HepG2 (cell line): ENCODE measurements at regions not wholly inside any gene's neighbourhood (a gene's known extent, or its start where the extent isn't known, plus 50 kb on each side); places are given as distances from the start of the nearest gene placed in this dataset.

Source experiments
- ATAC-seq: fragments of 200-7000 bp; cut with Tn5 transposase; 3 replicates; pipeline ENCODE4 v1.9.1; 2020; ENCODE audit warnings: mild to moderate bottlenecking, moderate library complexity
- BruUV-seq: library from RNA; stranded (reverse); fragments of 400-500 nt; replicated peaks from 2 replicates; lab custom pipeline; 2021; lab: Mats Ljungman, UMichigan
- CTCF ChIA-PET: fragments of 300-600 bp; formaldehyde crosslinking; extraction: SDS; loops from one replicate; lab custom pipeline; 2021; ENCODE audit warnings: low total read pairs, inconsistent platforms, low intra/inter-chr PET ratio; lab: Yijun Ruan, JAX
- POLR2A ChIA-PET: fragments of 350-600 bp; sonication (Branson Sonifier 250); formaldehyde crosslinking; loops from one replicate; lab custom pipeline; 2020; ENCODE audit warnings: antibody characterized with exemption, inconsistent platforms; lab: Yijun Ruan, JAX
- DNase-seq: peaks from one replicate; pipeline ENCODE4 v3.0.0-alpha.2; 2015; ENCODE audit warnings: low spot score
- FAIRE-seq: peaks from 3 replicates; lab custom pipeline; 2011; peaks lifted over from hg19 to GRCh38; lab: Jason Lieb, UNC
- H2AFZ ChIP-seq: one replicate; pipeline ENCODE4 v1.6.1; 2011; ENCODE audit warnings: low read length, inconsistent platforms
- H3K27ac ChIP-seq: fragments of 300-600 bp; 3 replicates; pipeline ENCODE4 v1.8.0; 2011; ENCODE audit warnings: mixed run types, mild to moderate bottlenecking, mixed read lengths, low read length, inconsistent platforms; ENCODE audit not compliant: insufficient read depth; ENCODE audit errors: extremely low read length
- H3K27me3 ChIP-seq, 2 experiments: fragments of 200-600 bp in 1 of 2; 2 replicates in 1 of 2; 3 replicates in 1 of 2; pipeline versions ENCODE4 v1.6.0 to v1.8.0; 2011; ENCODE audit warnings: low read length in 2 of 2, mild to moderate bottlenecking in 2 of 2, moderate library complexity in 2 of 2, inconsistent platforms in 1 of 2; ENCODE audit not compliant: insufficient read depth in 2 of 2, control insufficient read depth in 1 of 2
- H3K36me3 ChIP-seq, 2 experiments: fragments of 200-600 bp in 1 of 2; replicated peaks in 1 of 2; 2 replicates in 1 of 2; 3 replicates in 1 of 2; pipeline versions ENCODE4 v1.5.1 to v1.8.0; 2011; ENCODE audit warnings: low read length in 2 of 2, inconsistent platforms in 1 of 2; ENCODE audit not compliant: insufficient read depth in 2 of 2, control insufficient read depth in 1 of 2
- H3K4me1 ChIP-seq: 2 replicates; pipeline ENCODE4 v1.5.1; 2012; ENCODE audit warnings: low read length, inconsistent platforms; ENCODE audit not compliant: insufficient read depth
- H3K4me2 ChIP-seq: 2 replicates; pipeline ENCODE4 v1.6.0; 2011; ENCODE audit warnings: low read depth, low read length, inconsistent platforms
- H3K4me3 ChIP-seq, 3 experiments: fragments of 200-600 bp in 1 of 3; sonication (generic), shearing (Covaris generic) in 1 of 3; replicated peaks in 1 of 3; 2 replicates each; pipeline ENCODE4 v1.5.1; 2011 to 2016; ENCODE audit warnings: low read length in 3 of 3, inconsistent platforms in 2 of 3, low read depth in 2 of 3, mild to moderate bottlenecking in 2 of 3, control low read depth in 1 of 3, mixed read lengths in 1 of 3; ENCODE audit not compliant: insufficient read depth in 1 of 3
- H3K79me2 ChIP-seq: one replicate; pipeline ENCODE4 v1.6.1; 2011; ENCODE audit warnings: low read length, inconsistent platforms; ENCODE audit not compliant: insufficient read depth
- H3K9ac ChIP-seq: 2 replicates; pipeline ENCODE4 v1.6.0; 2011; ENCODE audit warnings: mild to moderate bottlenecking, low read depth, low read length, inconsistent platforms; ENCODE audit not compliant: insufficient read depth
- H3K9me3 ChIP-seq: 2 replicates; pipeline ENCODE4 v1.5.1; 2012; ENCODE audit warnings: mild to moderate bottlenecking, low read length
- H4K20me1 ChIP-seq: 2 replicates; pipeline ENCODE4 v1.6.0; 2011; ENCODE audit warnings: inconsistent platforms, mild to moderate bottlenecking, low read length, moderate library complexity; ENCODE audit not compliant: insufficient read depth
- ARNTL ChIP-seq: sonication (generic); formaldehyde crosslinking; IDR thresholded peaks from 2 replicates; pipeline ENCODE4 v1.4.0; 2020; ENCODE audit warnings: mild to moderate bottlenecking, missing genetic modification reagents
- DR1 ChIP-seq: sonication (generic); formaldehyde crosslinking; IDR thresholded peaks from 2 replicates; pipeline ENCODE4 v1.8.0; 2021; ENCODE audit warnings: mild to moderate bottlenecking, missing genetic modification reagents, inconsistent platforms
- DZIP1 ChIP-seq: sonication (generic); formaldehyde crosslinking; IDR thresholded peaks from 2 replicates; pipeline ENCODE4 v1.5.0; 2020; ENCODE audit warnings: mild to moderate bottlenecking, missing genetic modification reagents
- FOXA1 ChIP-seq, 2 experiments: fragments of 450-650 bp in 1 of 2; sonication (generic) in 1 of 2; formaldehyde crosslinking in 1 of 2; IDR thresholded peaks; 2 replicates each; pipeline versions ENCODE4 v1.4.0 to v1.6.1; 2016 to 2020; ENCODE audit warnings: missing genetic modification reagents in 1 of 2
- GTF3A ChIP-seq: sonication (generic); formaldehyde crosslinking; conservative IDR thresholded peaks from 2 replicates; pipeline ENCODE4 v1.4.0; 2020; ENCODE audit warnings: mild to moderate bottlenecking, missing genetic modification reagents
- NR2F2 ChIP-seq: IDR thresholded peaks from 2 replicates; pipeline ENCODE4 v1.6.1; 2012; ENCODE audit warnings: low read depth, inconsistent platforms, borderline replicate concordance
- RELA ChIP-seq: sonication (generic); formaldehyde crosslinking; IDR thresholded peaks from 2 replicates; pipeline ENCODE4 v1.4.0; 2020; ENCODE audit warnings: missing genetic modification reagents
- SOX6 ChIP-seq, 2 experiments: fragments of 450-650 bp in 1 of 2; sonication (generic) in 1 of 2; formaldehyde crosslinking in 1 of 2; IDR thresholded peaks; 2 replicates each; pipeline versions ENCODE4 v1.4.0 to v1.6.1; 2017 to 2020; ENCODE audit warnings: antibody characterized with exemption in 1 of 2, mild to moderate bottlenecking in 1 of 2, missing genetic modification reagents in 1 of 2
- SP1 ChIP-seq, 2 experiments: fragments of 450-650 bp in 1 of 2; sonication (generic) in 1 of 2; formaldehyde crosslinking in 1 of 2; IDR thresholded peaks; 2 replicates each; pipeline versions ENCODE4 v1.4.0 to v1.6.1; 2016 to 2020; ENCODE audit warnings: missing genetic modification reagents in 1 of 2
- UBTF ChIP-seq: sonication (generic); formaldehyde crosslinking; IDR thresholded peaks from 2 replicates; pipeline ENCODE4 v1.4.0; 2020; ENCODE audit warnings: mild to moderate bottlenecking, missing genetic modification reagents
- XRCC5 ChIP-seq: fragments of 200-400 bp; formaldehyde crosslinking; optimal IDR thresholded peaks from 2 replicates; pipeline ENCODE3; 2017; ENCODE audit warnings: mild to moderate bottlenecking, low read length
- ZNF232 ChIP-seq: sonication (generic); formaldehyde crosslinking; IDR thresholded peaks from 2 replicates; pipeline ENCODE4 v1.4.0; 2020; ENCODE audit warnings: missing genetic modification reagents, borderline replicate concordance
- ZNF251 ChIP-seq: sonication (generic); formaldehyde crosslinking; IDR thresholded peaks from 2 replicates; pipeline ENCODE4 v1.9.0; 2021; ENCODE audit warnings: mild to moderate bottlenecking, missing genetic modification reagents
- WGBS: methylation state at CpG from one replicate; pipeline ENCODE4 v1.1.6; 2017; ENCODE audit warnings: low lambda C conversion rate; 5-methylcytosine and 5-hydroxymethylcytosine counted together
- in situ Hi-C: cut with HindIII; loops from 2 replicates; pipeline ENCODE4 v1.10.0; 2017; ENCODE audit warnings: low pct_unique_long_range_greater_than_20kb; ENCODE audit not compliant: extremely low pct_ligation_motif_present
- intact Hi-C: fragments of 100-400 bp; cut with micrococcal nuclease; formaldehyde crosslinking; loops from one replicate; pipeline ENCODE4 v1.10.0; 2022; ENCODE audit not compliant: unreplicated experiment
- TF ChIP-seq, protein P1 (sequence below): sonication (generic); formaldehyde crosslinking; conservative IDR thresholded peaks from 2 replicates; pipeline ENCODE4 v1.8.0; 2022; ENCODE audit warnings: missing genetic modification reagents

GRCh38 chr1:189929501-189930099 is 548.1 kb downstream of the BRINP3 start:
- in situ Hi-C loops: no loop called here
- intact Hi-C loops: no loop called here
- Histone ChIP-seq H3K27ac (no peak overlapping the region), H3K4me2 (no peak overlapping the region), H2AFZ (no peak overlapping the region), H4K20me1 (no peaks in the 10 kb centered on the region), H3K27me3 (no peaks in the 10 kb centered on the region), H3K9me3 (peaks cover under 1% of the 10 kb centered on the region), H3K4me3 (no peak overlapping the region), H3K9ac (no peak overlapping the region), H3K36me3 (no peaks in the 10 kb centered on the region), H3K79me2 (no peaks in the 10 kb centered on the region), H3K4me1 (no peaks in the 10 kb centered on the region)
- DNase-seq (no peak), ATAC-seq (no peak), FAIRE-seq (no peak)
- WGBS: 8% methylated on average over 6 of the region's 6 CpGs
- POLR2A ChIA-PET: no interaction called here
- CTCF ChIA-PET: no interaction called here
- BruUV-seq: no TSS peak
- TF ChIP-seq DZIP1 (CRISPR knock-in tag) (no peak), UBTF (CRISPR knock-in tag) (no peak), ZNF251 (CRISPR knock-in tag) (no peak), FOXA1 (IDR thresholded peaks at IDR 0.05) (no peak), FOXA1 (CRISPR knock-in tag; IDR thresholded peaks at IDR 0.05) (no peak), DR1 (CRISPR knock-in tag) (no peak), GTF3A (CRISPR knock-in tag) (no peak), SP1 (IDR thresholded peaks at IDR 0.05) (no peak), SP1 (CRISPR knock-in tag; IDR thresholded peaks at IDR 0.05) (no peak), SOX6 (IDR thresholded peaks at IDR 0.05) (no peak), SOX6 (CRISPR knock-in tag; IDR thresholded peaks at IDR 0.05) (no peak), NR2F2 (no peak), XRCC5 (no peak), RELA (CRISPR knock-in tag) (no peak), ZNF232 (CRISPR knock-in tag) (no peak), ARNTL (no peak)
- TF ChIP-seq, protein P1, sequence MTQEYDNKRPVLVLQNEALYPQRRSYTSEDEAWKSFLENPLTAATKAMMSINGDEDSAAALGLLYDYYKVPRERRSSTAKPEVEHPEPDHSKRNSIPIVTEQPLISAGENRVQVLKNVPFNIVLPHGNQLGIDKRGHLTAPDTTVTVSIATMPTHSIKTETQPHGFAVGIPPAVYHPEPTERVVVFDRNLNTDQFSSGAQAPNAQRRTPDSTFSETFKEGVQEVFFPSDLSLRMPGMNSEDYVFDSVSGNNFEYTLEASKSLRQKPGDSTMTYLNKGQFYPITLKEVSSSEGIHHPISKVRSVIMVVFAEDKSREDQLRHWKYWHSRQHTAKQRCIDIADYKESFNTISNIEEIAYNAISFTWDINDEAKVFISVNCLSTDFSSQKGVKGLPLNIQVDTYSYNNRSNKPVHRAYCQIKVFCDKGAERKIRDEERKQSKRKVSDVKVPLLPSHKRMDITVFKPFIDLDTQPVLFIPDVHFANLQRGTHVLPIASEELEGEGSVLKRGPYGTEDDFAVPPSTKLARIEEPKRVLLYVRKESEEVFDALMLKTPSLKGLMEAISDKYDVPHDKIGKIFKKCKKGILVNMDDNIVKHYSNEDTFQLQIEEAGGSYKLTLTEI: no peak
